ENCODE measurements at regions not wholly inside any gene's neighbourhood (a gene's known extent, or its start where the extent isn't known, plus 50 kb on each side); places are given as distances from the start of the nearest gene placed in this dataset.

DNA sequence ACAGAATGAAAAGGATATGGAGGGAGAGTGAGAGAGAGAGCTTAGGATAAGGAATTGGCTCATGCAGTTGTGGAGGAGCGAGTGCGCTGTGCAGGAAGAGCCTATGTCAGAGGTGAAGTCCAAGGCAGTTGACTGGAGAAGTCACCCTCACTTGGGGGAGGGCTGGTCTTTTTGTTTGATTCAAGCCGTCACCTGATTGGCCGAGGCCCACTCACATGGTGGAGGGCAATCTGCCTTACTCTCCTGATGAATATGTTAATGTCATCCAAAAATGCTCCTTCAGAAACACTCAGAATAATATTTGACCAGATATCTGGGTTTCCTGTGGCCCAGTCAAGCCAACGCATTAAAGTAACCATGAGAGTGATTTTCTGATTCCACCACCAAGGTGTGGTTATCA, 131.7 kb downstream of the KATNIP start:
- WGBS (ENCODE audit: insufficient coverage): 100% methylated on average over 2 of the region's 5 CpGs
- no peaks in the 10 kb centered on the region for H3K9me3 ChIP-seq (ENCODE audit: control extremely low read depth in 1 of 5, control insufficient read depth in 4 of 5, insufficient read depth in 2 of 5, low read depth in 1 of 5, low read length in 4 of 5)
- no peaks in the 10 kb centered on the region for H3K27me3 ChIP-seq (replicated peaks in 2 of 5; ENCODE audit: control insufficient read depth in 4 of 5, insufficient read depth in 5 of 5, low read length in 4 of 5)
- POLR2A ChIA-PET: no interaction called here
- CTCF ChIA-PET: no interaction called here
- no peaks in the 10 kb centered on the region for H3K4me1 ChIP-seq (ENCODE audit: control extremely low read depth in 1 of 4, control insufficient read depth in 4 of 4, insufficient read depth in 4 of 4, low read length in 3 of 4)
- peaks cover 5 to 49% (median 20%) of the 10 kb centered on the region in 4 experiments for H3K36me3 ChIP-seq (ENCODE audit: control insufficient read depth in 4 of 4, insufficient read depth in 4 of 4, low read length in 3 of 4)
- H3K27ac ChIP-seq (ENCODE audit: insufficient read depth in 1 of 2, low read depth in 1 of 2, low read length in 2 of 2, poor library complexity in 1 of 2, severe bottlenecking in 2 of 2): no peak overlapping the region
- DNase-seq: no peak
- peak overlapping the region in 1 of 7 experiments; percentile 9 for H3K4me3 ChIP-seq (ENCODE audit: control insufficient read depth in 1 of 7, extremely low read depth in 1 of 7, insufficient read depth in 4 of 7, low read depth in 2 of 7, low read length in 6 of 7)

DNA sequence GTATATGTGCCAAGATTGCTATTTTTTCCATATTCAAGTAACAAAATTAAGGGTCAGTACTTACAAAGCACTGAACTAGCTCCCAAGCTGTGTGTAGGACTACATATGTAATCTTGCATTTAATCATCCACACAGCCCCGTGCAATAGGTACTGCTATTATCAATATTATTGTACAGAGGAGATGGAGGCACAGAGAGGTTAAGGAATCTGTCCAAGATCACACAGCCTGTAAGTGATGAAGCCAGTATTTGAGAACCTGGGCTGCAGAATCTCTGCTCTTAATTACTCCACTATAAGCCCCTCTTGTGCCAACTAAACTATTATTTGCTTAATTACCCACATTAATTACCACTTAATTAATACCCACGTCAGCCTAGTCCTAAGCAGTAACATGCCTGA, 134.1 kb downstream of the KATNIP start:
- no peaks in the 10 kb centered on the region for H3K9me3 ChIP-seq (ENCODE audit: control extremely low read depth in 1 of 5, control insufficient read depth in 4 of 5, insufficient read depth in 2 of 5, low read depth in 1 of 5, low read length in 4 of 5)
- no peak for DNase-seq
- H3K4me1 ChIP-seq (ENCODE audit: control extremely low read depth in 1 of 4, control insufficient read depth in 4 of 4, insufficient read depth in 4 of 4, low read length in 3 of 4): no peaks in the 10 kb centered on the region
- H3K27ac ChIP-seq (ENCODE audit: insufficient read depth in 1 of 2, low read depth in 1 of 2, low read length in 2 of 2, poor library complexity in 1 of 2, severe bottlenecking in 2 of 2): no peak overlapping the region
- ChIA-PET POLR2A (no interaction called here), CTCF (no interaction called here)
- no CpG with 5 or more reads among the region's 2 CpGs for WGBS (ENCODE audit: insufficient coverage)
- H3K36me3 ChIP-seq (ENCODE audit: control insufficient read depth in 4 of 4, insufficient read depth in 4 of 4, low read length in 3 of 4): peaks cover 0 to 35% (median 14%) of the 10 kb centered on the region in 4 experiments
- no peaks in the 10 kb centered on the region for H3K27me3 ChIP-seq (replicated peaks in 2 of 5; ENCODE audit: control insufficient read depth in 4 of 5, insufficient read depth in 5 of 5, low read length in 4 of 5)
- no peak overlapping the region for H3K4me3 ChIP-seq (ENCODE audit: control insufficient read depth in 1 of 7, extremely low read depth in 1 of 7, insufficient read depth in 4 of 7, low read depth in 2 of 7, low read length in 6 of 7)

DNA sequence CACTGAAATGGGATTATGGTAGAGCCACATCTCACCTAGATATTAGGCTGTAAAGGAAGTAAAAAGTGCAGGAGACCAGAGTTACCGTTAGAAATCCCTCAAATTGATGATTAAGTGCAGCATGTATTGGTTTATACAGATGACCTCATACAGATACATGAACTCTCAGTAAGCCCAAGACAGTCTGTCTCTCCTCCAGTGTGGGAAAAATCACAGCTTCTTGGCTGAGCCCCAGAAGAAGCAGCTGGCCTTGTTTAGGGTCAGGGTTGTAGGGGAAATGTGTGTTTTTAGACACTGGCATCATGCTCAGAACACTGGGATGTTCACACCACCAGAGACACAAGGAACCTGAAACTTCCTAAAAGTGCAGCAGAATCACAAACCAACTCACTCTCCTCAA, 135.9 kb downstream of the KATNIP start:
- H3K4me3 ChIP-seq (ENCODE audit: control insufficient read depth in 1 of 7, extremely low read depth in 1 of 7, insufficient read depth in 4 of 7, low read depth in 2 of 7, low read length in 6 of 7): no peak overlapping the region
- H3K27me3 ChIP-seq (replicated peaks in 2 of 5; ENCODE audit: control insufficient read depth in 4 of 5, insufficient read depth in 5 of 5, low read length in 4 of 5): no peaks in the 10 kb centered on the region
- H3K27ac ChIP-seq (ENCODE audit: insufficient read depth in 1 of 2, low read depth in 1 of 2, low read length in 2 of 2, poor library complexity in 1 of 2, severe bottlenecking in 2 of 2): no peak overlapping the region
- H3K9me3 ChIP-seq (ENCODE audit: control extremely low read depth in 1 of 5, control insufficient read depth in 4 of 5, insufficient read depth in 2 of 5, low read depth in 1 of 5, low read length in 4 of 5): no peaks in the 10 kb centered on the region
- no peak for DNase-seq
- H3K4me1 ChIP-seq (ENCODE audit: control extremely low read depth in 1 of 4, control insufficient read depth in 4 of 4, insufficient read depth in 4 of 4, low read length in 3 of 4): no peaks in the 10 kb centered on the region
- POLR2A ChIA-PET: interaction anchor here (0.6 kb wide), 1 partner anchor 380 kb away, joined by 3 read pairs; no protein-coding TSS in a partner anchor
- WGBS (ENCODE audit: insufficient coverage): no CpG with 5 or more reads among the region's 1 CpG
- CTCF ChIA-PET: interaction anchor here (0.8 to 0.9 kb wide), 2 partner anchors 14 to 83 kb away, joined by 3 to 4 read pairs; no protein-coding TSS in a partner anchor
- H3K36me3 ChIP-seq (ENCODE audit: control insufficient read depth in 4 of 4, insufficient read depth in 4 of 4, low read length in 3 of 4): peaks cover 0 to 24% (median 10%) of the 10 kb centered on the region in 4 experiments

DNA sequence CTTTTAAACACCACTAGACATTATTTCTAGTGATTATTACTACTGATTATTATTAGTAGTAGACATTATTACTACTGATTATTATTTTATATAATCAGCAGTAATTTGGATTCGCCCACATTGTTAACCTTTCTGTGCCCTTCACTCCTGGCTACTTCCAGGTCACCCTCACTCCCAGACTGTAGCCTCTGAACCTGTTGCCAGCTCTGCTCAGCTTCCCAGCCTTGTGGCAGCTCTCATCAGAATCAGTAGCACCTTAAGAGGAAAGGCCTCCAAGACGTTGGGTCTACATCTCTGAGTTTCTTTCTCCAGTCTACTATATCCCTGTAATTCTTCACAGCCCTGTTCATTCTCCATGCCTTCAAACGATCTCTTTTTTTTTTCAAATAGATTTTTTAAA, 137.0 kb downstream of the KATNIP start:
- no CpG with 5 or more reads among the region's 3 CpGs for WGBS (ENCODE audit: insufficient coverage)
- ChIA-PET POLR2A (no interaction called here), CTCF (interaction anchor here (1.0 to 1.1 kb wide), 2 partner anchors 14 to 47 kb away, joined by 3 read pairs; no protein-coding TSS in a partner anchor)
- no peak overlapping the region for H3K4me3 ChIP-seq (ENCODE audit: control insufficient read depth in 1 of 7, extremely low read depth in 1 of 7, insufficient read depth in 4 of 7, low read depth in 2 of 7, low read length in 6 of 7)
- no peaks in the 10 kb centered on the region for H3K4me1 ChIP-seq (ENCODE audit: control extremely low read depth in 1 of 4, control insufficient read depth in 4 of 4, insufficient read depth in 4 of 4, low read length in 3 of 4)
- H3K9me3 ChIP-seq (ENCODE audit: control extremely low read depth in 1 of 5, control insufficient read depth in 4 of 5, insufficient read depth in 2 of 5, low read depth in 1 of 5, low read length in 4 of 5): no peaks in the 10 kb centered on the region
- H3K27ac ChIP-seq (ENCODE audit: insufficient read depth in 1 of 2, low read depth in 1 of 2, low read length in 2 of 2, poor library complexity in 1 of 2, severe bottlenecking in 2 of 2): no peak overlapping the region
- no peaks in the 10 kb centered on the region for H3K27me3 ChIP-seq (replicated peaks in 2 of 5; ENCODE audit: control insufficient read depth in 4 of 5, insufficient read depth in 5 of 5, low read length in 4 of 5)
- no peak for DNase-seq
- peaks cover 0 to 13% (median 7%) of the 10 kb centered on the region in 4 experiments for H3K36me3 ChIP-seq (ENCODE audit: control insufficient read depth in 4 of 4, insufficient read depth in 4 of 4, low read length in 3 of 4)

- DNase-seq: no peak
- WGBS (ENCODE audit: insufficient coverage): 71% methylated on average over 1 of the region's 2 CpGs
- H3K36me3 ChIP-seq (ENCODE audit: control insufficient read depth in 4 of 4, insufficient read depth in 4 of 4, low read length in 3 of 4): peaks cover 0 to 7% (median 4%) of the 10 kb centered on the region in 4 experiments
- no peaks in the 10 kb centered on the region for H3K27me3 ChIP-seq (replicated peaks in 2 of 5; ENCODE audit: control insufficient read depth in 4 of 5, insufficient read depth in 5 of 5, low read length in 4 of 5)
- H3K27ac ChIP-seq (ENCODE audit: insufficient read depth in 1 of 2, low read depth in 1 of 2, low read length in 2 of 2, poor library complexity in 1 of 2, severe bottlenecking in 2 of 2): no peak overlapping the region
- ChIA-PET CTCF (interaction anchor here (1.1 kb wide), 1 partner anchor 13 kb away, joined by 3 read pairs; no protein-coding TSS in a partner anchor), POLR2A (no interaction called here)
- no peaks in the 10 kb centered on the region for H3K4me1 ChIP-seq (ENCODE audit: control extremely low read depth in 1 of 4, control insufficient read depth in 4 of 4, insufficient read depth in 4 of 4, low read length in 3 of 4)
- no peak overlapping the region for H3K4me3 ChIP-seq (ENCODE audit: control insufficient read depth in 1 of 7, extremely low read depth in 1 of 7, insufficient read depth in 4 of 7, low read depth in 2 of 7, low read length in 6 of 7)
- no peaks in the 10 kb centered on the region for H3K9me3 ChIP-seq (ENCODE audit: control extremely low read depth in 1 of 5, control insufficient read depth in 4 of 5, insufficient read depth in 2 of 5, low read depth in 1 of 5, low read length in 4 of 5)
Measured at GRCh38 chr16:27687605-27688004, 137.7 kb downstream of the KATNIP start.

- no peaks in the 10 kb centered on the region for H3K9me3 ChIP-seq (ENCODE audit: control extremely low read depth in 1 of 5, control insufficient read depth in 4 of 5, insufficient read depth in 2 of 5, low read depth in 1 of 5, low read length in 4 of 5)
- ChIA-PET CTCF (interaction anchor here (1.1 to 1.6 kb wide), 3 partner anchors 52 to 382 kb away, joined by 3 to 4 read pairs (median 4); no protein-coding TSS in a partner anchor), POLR2A (no interaction called here)
- H3K27ac ChIP-seq (ENCODE audit: insufficient read depth in 1 of 2, low read depth in 1 of 2, low read length in 2 of 2, poor library complexity in 1 of 2, severe bottlenecking in 2 of 2): no peak overlapping the region
- no peaks in the 10 kb centered on the region for H3K27me3 ChIP-seq (replicated peaks in 2 of 5; ENCODE audit: control insufficient read depth in 4 of 5, insufficient read depth in 5 of 5, low read length in 4 of 5)
- 92% methylated on average over 3 of the region's 5 CpGs for WGBS (ENCODE audit: insufficient coverage)
- H3K4me3 ChIP-seq (ENCODE audit: control insufficient read depth in 1 of 7, extremely low read depth in 1 of 7, insufficient read depth in 4 of 7, low read depth in 2 of 7, low read length in 6 of 7): no peak overlapping the region
- H3K4me1 ChIP-seq (ENCODE audit: control extremely low read depth in 1 of 4, control insufficient read depth in 4 of 4, insufficient read depth in 4 of 4, low read length in 3 of 4): no peaks in the 10 kb centered on the region
- no peak for DNase-seq
- H3K36me3 ChIP-seq (ENCODE audit: control insufficient read depth in 4 of 4, insufficient read depth in 4 of 4, low read length in 3 of 4): peaks cover 0 to 3% (median under 1%) of the 10 kb centered on the region in 4 experiments
Measured at GRCh38 chr16:27689711-27690110, 139.8 kb downstream of the KATNIP start.

DNA sequence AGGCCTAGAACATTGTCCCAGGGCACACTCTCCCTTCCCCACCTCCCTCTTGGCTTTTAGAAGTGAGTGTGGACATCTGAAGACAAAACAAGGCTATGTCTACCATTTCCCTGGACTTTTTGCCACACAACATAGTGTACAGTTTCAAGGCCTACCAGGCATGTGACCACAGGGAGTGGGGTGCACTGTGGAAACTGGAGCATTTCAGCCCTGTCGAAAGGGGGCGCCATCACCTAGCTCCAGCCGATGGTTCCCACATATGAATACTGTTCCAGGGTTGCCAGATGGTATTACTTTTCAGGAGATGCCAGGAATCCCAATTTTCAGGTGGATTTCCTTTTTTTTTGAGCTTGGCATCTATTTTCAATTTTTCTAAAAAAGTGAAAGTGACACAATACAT, 140.7 kb downstream of the KATNIP start:
- Histone ChIP-seq H3K4me1 (ENCODE audit: control extremely low read depth in 1 of 4, control insufficient read depth in 4 of 4, insufficient read depth in 4 of 4, low read length in 3 of 4) (no peaks in the 10 kb centered on the region), H3K27me3 (replicated peaks in 2 of 5; ENCODE audit: control insufficient read depth in 4 of 5, insufficient read depth in 5 of 5, low read length in 4 of 5) (no peaks in the 10 kb centered on the region), H3K9me3 (ENCODE audit: control extremely low read depth in 1 of 5, control insufficient read depth in 4 of 5, insufficient read depth in 2 of 5, low read depth in 1 of 5, low read length in 4 of 5) (no peaks in the 10 kb centered on the region), H3K4me3 (ENCODE audit: control insufficient read depth in 1 of 7, extremely low read depth in 1 of 7, insufficient read depth in 4 of 7, low read depth in 2 of 7, low read length in 6 of 7) (no peak overlapping the region), H3K27ac (ENCODE audit: insufficient read depth in 1 of 2, low read depth in 1 of 2, low read length in 2 of 2, poor library complexity in 1 of 2, severe bottlenecking in 2 of 2) (no peak overlapping the region), H3K36me3 (ENCODE audit: control insufficient read depth in 4 of 4, insufficient read depth in 4 of 4, low read length in 3 of 4) (peaks cover 0 to 3% (median 0%) of the 10 kb centered on the region in 4 experiments)
- peak; percentile 40 to 54 (median 54) for DNase-seq
- ChIA-PET POLR2A (interaction anchor here (0.7 kb wide), 1 partner anchor 115 kb away, joined by 4 read pairs; no protein-coding TSS in a partner anchor), CTCF (interaction anchor here (0.7 to 2.3 kb wide), 7 partner anchors 8 to 382 kb away, joined by 3 to 7 read pairs (median 4); no protein-coding TSS in a partner anchor)
- no CpG with 5 or more reads among the region's 3 CpGs for WGBS (ENCODE audit: insufficient coverage)
